ENCODE measurements at regions not wholly inside any gene's neighbourhood (a gene's known extent, or its start where the extent isn't known, plus 50 kb on each side); places are given as distances from the start of the nearest gene placed in this dataset.

- DNase-seq (ENCODE audit: low read depth), result no peak
Measured at GRCh38 chr22:48756146-48757111, 1071.2 kb downstream of the BRD1 start.

GRCh38 chr22:48755059-48755949 is 1072.4 kb downstream of the BRD1 start:
- DNase-seq (ENCODE audit: low read depth), result no peak

- DNase-seq (ENCODE audit: low read depth), result no peak
Measured at GRCh38 chr22:48754611-48755058, 1073.0 kb downstream of the BRD1 start.

GRCh38 chr22:48753752-48754517 is 1073.7 kb downstream of the BRD1 start:
- DNase-seq (ENCODE audit: low read depth), result no peak

GRCh38 chr22:48753381-48753730 is 1074.3 kb downstream of the BRD1 start:
- DNase-seq (ENCODE audit: low read depth), result no peak

- no peak for DNase-seq (ENCODE audit: low read depth)
Measured at GRCh38 chr22:48752451-48753380, 1075.0 kb downstream of the BRD1 start.

- DNase-seq (ENCODE audit: low read depth), result no peak
Measured at GRCh38 chr22:48751539-48752437, 1075.9 kb downstream of the BRD1 start.

- DNase-seq (ENCODE audit: low read depth), result no peak
Measured at GRCh38 chr22:48750826-48751440, 1076.7 kb downstream of the BRD1 start.

- DNase-seq (ENCODE audit: low read depth), result no peak
Measured at GRCh38 chr22:48750282-48750681, 1077.4 kb downstream of the BRD1 start.

GRCh38 chr22:48749555-48750227 is 1078.0 kb downstream of the BRD1 start:
- no peak for DNase-seq (ENCODE audit: low read depth)

- no peak for DNase-seq (ENCODE audit: low read depth)
Measured at GRCh38 chr22:48748860-48749554, 1078.7 kb downstream of the BRD1 start.

GRCh38 chr22:48748113-48748859 is 1079.4 kb downstream of the BRD1 start:
- DNase-seq (ENCODE audit: low read depth), result no peak

GRCh38 chr22:48746789-48747425 is 1080.8 kb downstream of the BRD1 start:
- no peak for DNase-seq (ENCODE audit: low read depth)

- DNase-seq (ENCODE audit: low read depth), result no peak
Measured at GRCh38 chr22:48745842-48746788, 1081.6 kb downstream of the BRD1 start.

GRCh38 chr22:48744967-48745841 is 1082.5 kb downstream of the BRD1 start:
- no peak for DNase-seq (ENCODE audit: low read depth)

Data from GM04503 (cell line).